ENCODE measurements at regions not wholly inside any gene's neighbourhood (a gene's known extent, or its start where the extent isn't known, plus 50 kb on each side); places are given as distances from the start of the nearest gene placed in this dataset.

- no peak for DNase-seq (ENCODE audit: low spot score)
- POLR2A ChIA-PET, result no interaction called here
- CTCF ChIA-PET, result no interaction called here
Observed at GRCh38 chr2:106965611-106966010, 79.6 kb upstream of the ST6GAL2 start.

More at GRCh38 chr2:106965611-106966010, 79.6 kb upstream of the ST6GAL2 start:
- Mint-ChIP-seq H3K4me1 (peaks cover 8% of the 10 kb centered on the region; the same call in 1 of the 2 replicates), H3K36me3 (no peaks in the 10 kb centered on the region), H3K27ac (no peak overlapping the region), H3K9me3 (peaks cover 12% of the 10 kb centered on the region), H3K27me3 (ENCODE audit: low read depth) (no peaks in the 10 kb centered on the region; the same call in 1 of the 2 replicates), H3K4me3 (no peak overlapping the region)
- no peak for ATAC-seq
- no peak for TF ChIP-seq TEAD1 (CRISPR knock-in tag; IDR thresholded peaks at IDR 0.05)
- no peak for TF ChIP-seq FOXP4 (CRISPR knock-in tag; IDR thresholded peaks at IDR 0.05)
- no peak for TF ChIP-seq PRDM15 (CRISPR knock-in tag; IDR thresholded peaks at IDR 0.05)
- TF ChIP-seq ZNF317 (CRISPR knock-in tag; IDR thresholded peaks at IDR 0.05; ENCODE audit: borderline replicate concordance, low read depth), result no peak
- no peak for TF ChIP-seq ATF3 (CRISPR knock-in tag; conservative IDR thresholded peaks at IDR 0.05)
- TF ChIP-seq SMAD4 (CRISPR knock-in tag; IDR thresholded peaks at IDR 0.05), result no peak
- no peak for TF ChIP-seq FOXJ3 (CRISPR knock-in tag; IDR thresholded peaks at IDR 0.05; ENCODE audit: borderline replicate concordance)
- no peak for TF ChIP-seq NFATC4 (CRISPR knock-in tag; IDR thresholded peaks at IDR 0.05)
- no peak for TF ChIP-seq PRRX2 (CRISPR knock-in tag; IDR thresholded peaks at IDR 0.05)
- no peak for TF ChIP-seq ELF4 (CRISPR knock-in tag; IDR thresholded peaks at IDR 0.05; ENCODE audit: low read depth)
- TF ChIP-seq ATF2 (CRISPR knock-in tag; IDR thresholded peaks at IDR 0.05; ENCODE audit: borderline replicate concordance, low read depth), result no peak
- TF ChIP-seq IRF1 (CRISPR knock-in tag; IDR thresholded peaks at IDR 0.05), result no peak
- no peak for TF ChIP-seq JAZF1 (CRISPR knock-in tag; IDR thresholded peaks at IDR 0.05)
- no peak for TF ChIP-seq NR2C2 (CRISPR knock-in tag; IDR thresholded peaks at IDR 0.05)
